Activated CD4-positive, alpha-beta T cell treated with anti-CD3 and anti-CD28 coated beads for 36 hours (primary cell): ENCODE measurements at regions not wholly inside any gene's neighbourhood (a gene's known extent, or its start where the extent isn't known, plus 50 kb on each side); places are given as distances from the start of the nearest gene placed in this dataset.
A peak's percentile ranks its signal among the peaks of the same experiment; 100 is the strongest.
"Not testable (repeated sequence)": the region's sequence is repeated elsewhere in the genome, so short reads cannot be mapped to it uniquely, and the experiment has no call there.

Experiments
- ATAC-seq: fragments of 200-7000 bp; cut with Tn5 transposase; one replicate; pipeline ENCODE4 v1.10.0; 2021; ENCODE audit warnings: mild to moderate bottlenecking, moderate library complexity
- CTCF ChIA-PET: fragments of 350-600 bp; sonication (Branson Sonifier 250); formaldehyde crosslinking; loops from one replicate; lab custom pipeline; 2021; ENCODE audit warnings: antibody characterized with exemption; lab: Charles Lee
- POLR2A ChIA-PET: fragments of 350-600 bp; sonication (Branson Sonifier 250); formaldehyde crosslinking; loops from one replicate; lab custom pipeline; 2021; ENCODE audit warnings: antibody characterized with exemption, inconsistent platforms; lab: Charles Lee
- DNase-seq: peaks from one replicate; pipeline ENCODE4 v3.0.0-alpha.2; 2020
- H3K27ac Mint-ChIP-seq: one replicate; pipeline ENCODE4 v1.8.0; 2021; ENCODE audit warnings: mixed read lengths
- H3K27me3 Mint-ChIP-seq: one replicate; pipeline ENCODE4 v1.8.0; 2021; ENCODE audit warnings: mixed read lengths
- H3K36me3 Mint-ChIP-seq: one replicate; pipeline ENCODE4 v1.8.0; 2021; ENCODE audit warnings: low read depth, mixed read lengths
- H3K4me1 Mint-ChIP-seq: one replicate; pipeline ENCODE4 v1.8.0; 2021; ENCODE audit warnings: mixed read lengths
- H3K4me3 Mint-ChIP-seq: one replicate; pipeline ENCODE4 v1.8.0; 2021; ENCODE audit warnings: mild to moderate bottlenecking, moderate library complexity, mixed read lengths
- H3K9me3 Mint-ChIP-seq: one replicate; pipeline ENCODE4 v1.8.0; 2021; ENCODE audit warnings: low read depth, mixed read lengths
- intact Hi-C, 2 experiments: fragments of 100-400 bp; cut with DNase I in 1 of 2; cut with micrococcal nuclease in 1 of 2; formaldehyde crosslinking; loops; one replicate each; pipeline versions ENCODE4 v1.14.2 to v1.15.1; 2022 to 2024; cut with DNase I, micrococcal nuclease

DNA sequence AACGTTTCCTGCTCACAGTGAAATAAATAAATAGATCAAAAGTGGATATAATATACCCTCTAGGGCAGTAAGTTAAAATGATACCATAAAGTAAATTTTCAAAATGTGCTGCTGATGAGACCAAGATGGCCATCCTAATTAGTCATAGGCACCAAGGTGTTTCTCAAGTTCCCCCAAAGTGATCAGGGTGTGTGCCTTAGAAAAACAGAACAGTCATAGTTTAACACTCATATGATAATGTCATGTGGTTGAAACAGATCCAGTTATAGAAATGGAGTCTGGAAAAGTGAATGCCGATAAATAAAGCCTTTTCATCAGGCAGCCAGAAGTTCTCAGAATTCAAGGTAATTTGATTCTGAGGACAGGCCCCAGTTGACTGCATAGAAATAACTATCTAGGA lies 161.5 kb upstream of the CDKN2B start:
- Mint-ChIP-seq H3K4me3 (no peak overlapping the region), H3K27me3 (peaks cover 2% of the 10 kb centered on the region), H3K27ac (no peak overlapping the region), H3K9me3 (no peaks in the 10 kb centered on the region), H3K36me3 (no peaks in the 10 kb centered on the region), H3K4me1 (no peaks in the 10 kb centered on the region)
- intact Hi-C loops = no loop called here
- CTCF ChIA-PET = interaction anchor here (0.7 kb wide), 1 partner anchor 182 kb away, joined by 3 read pairs; no protein-coding TSS in a partner anchor
- POLR2A ChIA-PET = no interaction called here
- ATAC-seq (no peak), DNase-seq (no peak)

- ChIA-PET POLR2A (no interaction called here), CTCF (interaction anchor here (0.7 kb wide), 1 partner anchor 181 kb away, joined by 3 read pairs; no protein-coding TSS in a partner anchor)
- no peaks in the 10 kb centered on the region for H3K36me3 Mint-ChIP-seq
- H3K4me3 Mint-ChIP-seq = no peak overlapping the region
- H3K27ac Mint-ChIP-seq = no peak overlapping the region
- ATAC-seq (no peak), DNase-seq (no peak)
- peaks cover under 1% of the 10 kb centered on the region for H3K27me3 Mint-ChIP-seq
- H3K4me1 Mint-ChIP-seq = peaks cover 5% of the 10 kb centered on the region
- no peaks in the 10 kb centered on the region for H3K9me3 Mint-ChIP-seq
- intact Hi-C loops = no loop called here
These were observed 162.0 kb upstream of the CDKN2B start for GRCh38 chr9:22170990-22171670.

DNA sequence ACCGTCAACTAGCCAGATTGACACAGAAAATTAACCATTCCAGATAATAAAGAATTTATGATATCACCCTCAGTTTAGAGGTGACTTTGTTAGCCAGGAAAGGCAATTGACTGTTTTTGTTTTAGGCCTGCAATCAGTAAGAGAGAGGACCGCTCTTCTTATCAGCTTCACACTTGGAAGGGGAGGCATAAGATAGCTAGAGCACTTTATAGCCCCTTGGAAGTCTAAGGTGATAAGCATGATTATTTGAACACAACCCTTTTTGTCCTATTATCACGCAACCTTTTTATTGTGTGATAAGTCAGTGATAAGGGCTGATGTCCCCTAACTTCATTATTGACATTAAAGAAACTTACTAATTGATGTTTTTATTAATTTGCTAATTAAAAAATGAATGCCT lies 162.6 kb upstream of the CDKN2B start:
- ATAC-seq = no peak
- intact Hi-C loops = no loop called here
- ChIA-PET CTCF (no interaction called here), POLR2A (no interaction called here)
- peaks cover 8% of the 10 kb centered on the region for H3K4me1 Mint-ChIP-seq
- peaks cover 5% of the 10 kb centered on the region for H3K27me3 Mint-ChIP-seq
- H3K9me3 Mint-ChIP-seq = no peaks in the 10 kb centered on the region
- no peaks in the 10 kb centered on the region for H3K36me3 Mint-ChIP-seq
- no peak overlapping the region for H3K27ac Mint-ChIP-seq
- no peak overlapping the region for H3K4me3 Mint-ChIP-seq
- DNase-seq = no peak

DNA sequence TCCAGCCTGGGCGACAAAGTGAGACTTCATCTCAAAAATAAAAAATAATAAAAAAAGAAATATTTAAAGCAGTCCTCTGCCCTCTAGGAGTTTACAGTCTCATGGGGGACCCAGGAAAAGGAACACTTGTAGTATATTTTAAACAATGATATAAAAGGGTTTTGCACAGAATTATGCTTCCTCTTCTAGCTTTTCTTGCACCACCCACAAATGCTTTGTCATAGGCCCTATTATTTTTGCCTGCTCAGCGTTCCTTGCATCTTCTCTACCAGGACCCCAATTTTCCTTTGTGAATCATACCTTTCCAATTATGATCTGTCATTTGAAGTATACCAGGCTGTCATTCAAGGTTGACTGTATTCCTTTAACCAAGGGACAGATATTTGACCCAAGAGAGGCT lies 164.8 kb upstream of the CDKN2B start:
- Mint-ChIP-seq H3K4me3 (no peak overlapping the region), H3K27me3 (peaks cover 14% of the 10 kb centered on the region), H3K4me1 (peaks cover 8% of the 10 kb centered on the region), H3K9me3 (peaks cover 6% of the 10 kb centered on the region), H3K27ac (no peak overlapping the region), H3K36me3 (no peaks in the 10 kb centered on the region)
- ChIA-PET POLR2A (no interaction called here), CTCF (no interaction called here)
- no peak for ATAC-seq
- DNase-seq = no peak
- intact Hi-C loops = no loop called here

- peaks cover 8% of the 10 kb centered on the region for H3K4me1 Mint-ChIP-seq
- no peaks in the 10 kb centered on the region for H3K36me3 Mint-ChIP-seq
- H3K27ac Mint-ChIP-seq = no peak overlapping the region
- DNase-seq (no peak), ATAC-seq (peak; percentile 70)
- peaks cover 6% of the 10 kb centered on the region for H3K9me3 Mint-ChIP-seq
- no peak overlapping the region for H3K4me3 Mint-ChIP-seq
- intact Hi-C loops = no loop called here
- peaks cover 22% of the 10 kb centered on the region for H3K27me3 Mint-ChIP-seq
- ChIA-PET CTCF (no interaction called here), POLR2A (no interaction called here)
These were observed 167.0 kb upstream of the CDKN2B start for GRCh38 chr9:22175972-22176545.

GRCh38 chr9:22181021-22181420 lies 171.9 kb upstream of the CDKN2B start:
- H3K4me3 Mint-ChIP-seq, H3K36me3 Mint-ChIP-seq, ATAC-seq, DNase-seq, H3K4me1 Mint-ChIP-seq, POLR2A ChIA-PET, H3K9me3 Mint-ChIP-seq, intact Hi-C loops, H3K27ac Mint-ChIP-seq, CTCF ChIA-PET: not testable (repeated sequence)
- H3K27me3 Mint-ChIP-seq = peaks cover 30% of the 10 kb centered on the region

DNA sequence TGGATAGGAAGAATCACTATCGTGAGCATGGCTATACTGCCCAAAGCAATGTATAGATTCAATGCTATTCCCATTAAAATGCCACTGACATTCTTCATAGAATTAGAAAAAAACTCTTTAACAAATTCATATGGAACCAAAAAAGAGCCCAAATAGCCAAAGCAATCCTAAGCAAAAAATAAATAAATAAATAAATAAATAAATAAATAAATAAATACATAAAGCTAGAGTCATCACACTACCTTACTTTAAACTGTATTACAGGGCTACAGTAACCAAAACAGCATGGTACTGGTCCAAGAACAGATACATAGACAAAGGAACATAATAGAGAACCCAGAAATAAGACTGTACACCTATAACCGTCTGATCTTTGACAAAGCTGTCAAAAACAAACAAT lies 180.4 kb upstream of the CDKN2B start:
- intact Hi-C loops = loop anchor here in 1 of 2 experiments (5.0 kb wide), 2 partner anchors 48 to 588 kb away; no protein-coding TSS in a partner anchor
- POLR2A ChIA-PET = no interaction called here
- ATAC-seq = no peak
- H3K36me3 Mint-ChIP-seq = no peaks in the 10 kb centered on the region
- CTCF ChIA-PET = no interaction called here
- H3K9me3 Mint-ChIP-seq = no peaks in the 10 kb centered on the region
- no peak overlapping the region for H3K4me3 Mint-ChIP-seq
- peaks cover 16% of the 10 kb centered on the region for H3K27me3 Mint-ChIP-seq
- no peak for DNase-seq
- H3K27ac Mint-ChIP-seq = no peak overlapping the region
- no peaks in the 10 kb centered on the region for H3K4me1 Mint-ChIP-seq

DNA sequence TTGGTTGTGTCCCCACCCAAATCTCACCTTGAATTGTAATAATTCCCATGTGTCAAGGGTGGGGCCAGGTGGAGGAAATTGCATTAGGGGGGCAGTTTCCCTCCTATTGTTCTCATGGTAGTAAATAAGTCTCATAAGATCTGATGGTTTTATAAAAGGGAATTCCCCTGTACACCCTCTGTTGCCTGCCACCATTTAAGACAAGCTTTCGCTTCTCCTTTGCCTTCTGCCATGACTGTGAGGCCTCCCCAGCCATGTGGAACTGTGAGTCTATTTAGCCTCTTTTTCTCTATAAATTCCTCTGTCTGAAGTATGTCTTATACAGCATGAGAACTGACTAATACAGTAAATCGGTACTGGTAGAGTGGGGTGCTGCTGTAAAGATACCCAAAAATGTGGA lies 187.9 kb upstream of the CDKN2B start:
- H3K36me3 Mint-ChIP-seq, DNase-seq, ATAC-seq, intact Hi-C loops, H3K4me1 Mint-ChIP-seq, H3K4me3 Mint-ChIP-seq, H3K27ac Mint-ChIP-seq, CTCF ChIA-PET, POLR2A ChIA-PET, H3K9me3 Mint-ChIP-seq: not testable (repeated sequence)
- H3K27me3 Mint-ChIP-seq = peaks cover 28% of the 10 kb centered on the region

DNA sequence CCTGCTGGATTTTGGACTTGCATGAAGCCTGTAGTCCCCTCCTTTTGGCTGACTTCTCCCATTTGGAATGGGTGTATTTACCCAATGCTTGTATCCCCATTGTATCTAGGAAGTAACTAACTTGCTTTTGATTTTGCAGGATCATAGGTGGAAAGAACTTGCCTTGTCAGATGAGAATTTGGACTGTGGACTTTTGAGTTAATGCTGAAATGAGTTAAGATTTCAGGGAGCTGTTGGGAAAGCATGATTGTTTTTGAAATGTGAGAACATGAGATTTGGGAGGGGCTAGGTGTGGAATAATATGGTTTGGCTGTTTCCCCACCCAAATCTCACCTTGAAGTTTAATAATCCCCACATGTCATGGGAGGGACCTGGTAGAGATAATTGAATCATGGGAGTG lies 189.6 kb upstream of the CDKN2B start:
- ATAC-seq (no peak), DNase-seq (no peak)
- H3K36me3 Mint-ChIP-seq = no peaks in the 10 kb centered on the region
- H3K27ac Mint-ChIP-seq = no peak overlapping the region
- intact Hi-C loops = no loop called here
- CTCF ChIA-PET = no interaction called here
- no peak overlapping the region for H3K4me3 Mint-ChIP-seq
- H3K27me3 Mint-ChIP-seq = peaks cover 30% of the 10 kb centered on the region
- POLR2A ChIA-PET = no interaction called here
- H3K4me1 Mint-ChIP-seq = peaks cover 8% of the 10 kb centered on the region
- no peaks in the 10 kb centered on the region for H3K9me3 Mint-ChIP-seq

GRCh38 chr9:22201256-22201655 lies 192.2 kb upstream of the CDKN2B start:
- Mint-ChIP-seq H3K4me1 (peaks cover 8% of the 10 kb centered on the region), H3K4me3 (no peak overlapping the region), H3K36me3 (no peaks in the 10 kb centered on the region), H3K27me3 (peaks cover 23% of the 10 kb centered on the region), H3K27ac (no peak overlapping the region), H3K9me3 (no peaks in the 10 kb centered on the region)
- CTCF ChIA-PET = interaction anchor here (0.8 kb wide), 1 partner anchor 38 kb away, joined by 3 read pairs; no protein-coding TSS in a partner anchor
- POLR2A ChIA-PET = interaction anchor here (0.5 kb wide), 1 partner anchor 280 kb away, joined by 3 read pairs; no protein-coding TSS in a partner anchor
- DNase-seq = no peak
- ATAC-seq = no peak
- intact Hi-C loops = no loop called here

- peaks cover 10% of the 10 kb centered on the region for H3K4me1 Mint-ChIP-seq
- ChIA-PET CTCF (interaction anchor here (0.9 to 1.8 kb wide), 3 partner anchors 10 to 41 kb away, joined by 3 to 6 read pairs (median 3); no protein-coding TSS in a partner anchor), POLR2A (no interaction called here)
- intact Hi-C loops = no loop called here
- ATAC-seq = no peak
- no peak overlapping the region for H3K4me3 Mint-ChIP-seq
- no peaks in the 10 kb centered on the region for H3K36me3 Mint-ChIP-seq
- H3K9me3 Mint-ChIP-seq = no peaks in the 10 kb centered on the region
- no peak for DNase-seq
- peaks cover 17% of the 10 kb centered on the region for H3K27me3 Mint-ChIP-seq
- no peak overlapping the region for H3K27ac Mint-ChIP-seq
These were observed 194.4 kb upstream of the CDKN2B start for GRCh38 chr9:22203371-22204138.
